Loucy (cell line): ENCODE measurements at regions not wholly inside any gene's neighbourhood (a gene's known extent, or its start where the extent isn't known, plus 50 kb on each side); places are given as distances from the start of the nearest gene placed in this dataset.

Experiments
- H2AFZ ChIP-seq: fragments of 200-600 bp; sonication (generic); 2 replicates; pipeline ENCODE4 v1.6.0; 2016; ENCODE audit warnings: antibody characterized with exemption, mild to moderate bottlenecking, low read length, moderate library complexity
- H3F3A ChIP-seq: fragments of 200-600 bp; 2 replicates; pipeline ENCODE4 v1.6.0; 2016; ENCODE audit warnings: antibody characterized with exemption, low read depth, mild to moderate bottlenecking
- H3K27me3 ChIP-seq: fragments of 200-600 bp; sonication (generic); 2 replicates; pipeline ENCODE4 v1.6.1; 2014; ENCODE audit warnings: low read length, mild to moderate bottlenecking; ENCODE audit not compliant: insufficient read depth, poor library complexity, severe bottlenecking
- H3K36me3 ChIP-seq: fragments of 200-600 bp; sonication (generic); 2 replicates; pipeline ENCODE4 v1.6.1; 2016; ENCODE audit warnings: low read length; ENCODE audit not compliant: insufficient read depth
- H3K4me1 ChIP-seq: fragments of 200-600 bp; sonication (generic); 2 replicates; pipeline ENCODE4 v1.5.1; 2014; ENCODE audit warnings: low read length, mild to moderate bottlenecking; ENCODE audit not compliant: insufficient read depth, poor library complexity, severe bottlenecking
- H3K4me2 ChIP-seq: fragments of 200-600 bp; sonication (generic); 2 replicates; pipeline ENCODE4 v1.6.0; 2014; ENCODE audit warnings: antibody characterized with exemption, low read length, low read depth, mild to moderate bottlenecking; ENCODE audit not compliant: poor library complexity, severe bottlenecking
- H3K4me3 ChIP-seq: fragments of 200-600 bp; sonication (generic); 2 replicates; pipeline ENCODE4 v1.5.1; 2014; ENCODE audit warnings: low read length, mild to moderate bottlenecking, mixed read lengths; ENCODE audit not compliant: poor library complexity, severe bottlenecking
- H3K79me2 ChIP-seq: fragments of 200-600 bp; sonication (generic); 2 replicates; pipeline ENCODE4 v1.6.1; 2014; ENCODE audit warnings: low read length; ENCODE audit not compliant: insufficient read depth
- H3K9ac ChIP-seq: fragments of 200-600 bp; sonication (generic); 2 replicates; pipeline ENCODE4 v1.6.0; 2014; ENCODE audit warnings: mild to moderate bottlenecking, low read depth, low read length, moderate library complexity; ENCODE audit not compliant: poor library complexity, severe bottlenecking
- H3K9me2 ChIP-seq: fragments of 200-600 bp; sonication (generic); replicated peaks from 2 replicates; pipeline ENCODE4 v1.6.1; 2016; ENCODE audit warnings: low read depth, low read length, mixed read lengths
- H3K9me3 ChIP-seq: fragments of 200-600 bp; sonication (generic); 2 replicates; pipeline ENCODE4 v1.6.1; 2014; ENCODE audit warnings: mild to moderate bottlenecking, antibody characterized with exemption, low read length, low read depth; ENCODE audit not compliant: insufficient read depth
- H4K20me1 ChIP-seq: fragments of 200-600 bp; sonication (generic); 2 replicates; pipeline ENCODE4 v1.6.0; 2014; ENCODE audit warnings: antibody characterized with exemption, low read length, mild to moderate bottlenecking; ENCODE audit not compliant: insufficient read depth, poor library complexity, severe bottlenecking
- CTCF ChIP-seq: fragments of 200-600 bp; sonication (generic); conservative IDR thresholded peaks from 2 replicates; pipeline ENCODE4 v1.5.1; 2014; ENCODE audit warnings: mild to moderate bottlenecking, antibody characterized with exemption, low read length
- EZH2phosphoT487 ChIP-seq: fragments of 200-600 bp; IDR thresholded peaks from 2 replicates; pipeline ENCODE4 v1.6.1; 2018; ENCODE audit warnings: antibody characterized with exemption, mild to moderate bottlenecking, moderate library complexity, borderline replicate concordance

DNA sequence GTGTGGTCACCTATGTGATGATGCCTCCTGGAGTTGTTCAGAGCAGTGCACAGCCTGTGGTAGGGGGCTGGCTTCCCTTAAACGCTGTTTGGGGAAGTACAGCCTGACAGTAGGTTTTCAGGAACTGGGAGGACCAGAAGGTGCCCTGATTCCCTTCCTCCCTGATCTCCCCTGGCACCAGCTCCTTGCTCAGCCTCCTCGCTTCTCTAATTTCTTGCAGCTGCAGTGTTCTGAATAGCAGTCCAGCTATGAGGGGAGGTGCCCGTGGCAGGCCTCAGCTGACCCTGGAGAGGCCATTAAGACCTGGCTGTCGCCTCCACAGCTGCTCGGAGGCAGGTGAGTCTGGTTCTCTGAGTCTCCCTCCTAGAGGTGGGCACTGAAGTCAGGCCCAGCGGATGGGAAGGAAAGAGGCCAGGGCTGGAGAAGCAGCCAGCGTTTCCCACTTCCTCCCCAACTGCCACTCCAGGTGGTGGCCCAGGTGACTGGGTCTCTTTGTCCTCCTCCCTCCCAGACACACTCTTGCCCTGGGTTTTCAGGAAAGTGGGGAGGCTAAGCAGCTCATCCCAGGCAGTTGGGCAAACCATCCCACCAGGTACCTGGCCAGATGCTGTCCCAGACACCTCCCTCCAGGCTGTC, 52.0 kb upstream of the RPL11 start:
- H3K9me3 ChIP-seq: no peaks in the 10 kb centered on the region
- H4K20me1 ChIP-seq: no peaks in the 10 kb centered on the region
- H3K36me3 ChIP-seq: no peaks in the 10 kb centered on the region
- H3K27me3 ChIP-seq: no peaks in the 10 kb centered on the region
- H2AFZ ChIP-seq: no peak overlapping the region
- TF ChIP-seq CTCF (no peak), EZH2phosphoT487 (no peak)
- no peaks in the 10 kb centered on the region for H3K9me2 ChIP-seq
- no peak overlapping the region for H3K4me3 ChIP-seq
- peaks cover 8% of the 10 kb centered on the region for H3K4me1 ChIP-seq
- H3K79me2 ChIP-seq: no peaks in the 10 kb centered on the region
- no peaks in the 10 kb centered on the region for H3F3A ChIP-seq
- H3K4me2 ChIP-seq: no peak overlapping the region
- H3K9ac ChIP-seq: no peak overlapping the region

DNA sequence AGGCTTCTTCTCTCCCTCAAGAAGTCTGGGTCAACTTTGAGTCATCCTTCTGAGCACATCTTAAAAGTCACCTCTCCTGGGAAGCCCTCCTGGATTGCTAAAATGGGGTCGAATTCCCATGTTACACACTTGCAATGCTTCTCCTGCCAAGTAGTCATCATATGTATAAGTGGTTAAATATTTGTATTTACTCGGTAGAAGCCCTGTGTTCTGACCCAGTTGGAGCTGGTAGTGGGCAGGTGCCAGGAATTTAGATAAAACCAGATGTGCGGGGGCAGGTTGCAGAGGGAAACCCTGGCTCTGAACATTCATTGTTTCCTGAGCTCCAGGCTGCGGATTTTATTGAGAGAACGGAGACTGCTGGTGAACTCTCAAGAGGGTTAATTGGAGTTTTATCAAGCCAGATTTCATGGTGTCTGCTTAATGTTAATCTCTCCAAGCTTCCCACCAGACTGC, 52.8 kb upstream of the RPL11 start:
- Histone ChIP-seq H3K4me2 (no peak overlapping the region), H3F3A (no peaks in the 10 kb centered on the region), H3K9ac (no peak overlapping the region), H3K4me1 (peaks cover 15% of the 10 kb centered on the region), H3K9me3 (no peaks in the 10 kb centered on the region), H3K9me2 (no peaks in the 10 kb centered on the region), H4K20me1 (no peaks in the 10 kb centered on the region), H3K79me2 (no peaks in the 10 kb centered on the region), H3K4me3 (no peak overlapping the region), H3K27me3 (no peaks in the 10 kb centered on the region), H2AFZ (no peak overlapping the region), H3K36me3 (no peaks in the 10 kb centered on the region)
- TF ChIP-seq CTCF (no peak), EZH2phosphoT487 (no peak)

DNA sequence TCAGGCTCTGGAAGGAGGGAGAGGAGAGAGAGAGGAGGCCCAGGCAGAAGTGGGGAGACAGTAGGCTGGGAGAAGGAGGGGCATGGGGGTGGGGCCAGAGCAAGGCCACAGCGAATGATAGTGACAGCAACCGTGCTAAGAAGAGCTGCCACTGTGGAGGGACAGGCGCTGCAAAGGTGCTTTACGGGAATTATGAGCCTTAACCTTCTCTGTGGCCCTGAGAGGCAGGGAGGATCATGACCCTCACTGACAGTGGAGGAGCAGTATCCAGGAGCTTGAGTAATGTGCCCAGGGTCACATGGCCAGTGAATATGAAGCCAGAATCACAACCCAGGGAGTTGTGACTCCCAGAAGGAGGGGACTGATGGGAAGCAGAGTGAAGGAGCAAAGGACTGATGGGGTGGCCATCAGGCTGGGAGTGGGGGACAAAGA, 53.4 kb upstream of the RPL11 start:
- Histone ChIP-seq H3K4me2 (no peak overlapping the region), H2AFZ (no peak overlapping the region), H3K9ac (no peak overlapping the region), H3F3A (no peaks in the 10 kb centered on the region), H3K4me1 (peaks cover 15% of the 10 kb centered on the region), H3K4me3 (no peak overlapping the region), H3K79me2 (no peaks in the 10 kb centered on the region), H3K36me3 (no peaks in the 10 kb centered on the region), H3K9me3 (no peaks in the 10 kb centered on the region), H4K20me1 (no peaks in the 10 kb centered on the region), H3K9me2 (no peaks in the 10 kb centered on the region), H3K27me3 (no peaks in the 10 kb centered on the region)
- no peak for TF ChIP-seq EZH2phosphoT487
- no peak for TF ChIP-seq CTCF
